Transverse colon (tissue), 4 donors: ENCODE measurements at regions not wholly inside any gene's neighbourhood (a gene's known extent, or its start where the extent isn't known, plus 50 kb on each side); places are given as distances from the start of the nearest gene placed in this dataset.

Experiments used
- DNase-seq: peaks from one replicate; pipeline ENCODE4 v3.0.0-alpha.2; 2019
- H3K27ac ChIP-seq, 4 donors: fragments of 200-600 bp; sonication (generic); 2 replicates each; pipeline ENCODE4 v1.5.1; 2016 to 2018; ENCODE audit warnings: inconsistent platforms in 4 of 4
- H3K27me3 ChIP-seq: fragments of 200-600 bp; sonication (generic); 2 replicates; pipeline ENCODE4 v1.5.1; 2017; ENCODE audit warnings: inconsistent platforms
- H3K36me3 ChIP-seq, 4 donors: fragments of 200-600 bp; sonication (generic); 2 replicates each; pipeline ENCODE4 v1.5.1; 2017 to 2019; ENCODE audit warnings: inconsistent platforms in 4 of 4
- H3K4me1 ChIP-seq, 4 donors: fragments of 200-600 bp; sonication (generic); 2 replicates each; pipeline ENCODE4 v1.5.1; 2017 to 2020; ENCODE audit warnings: inconsistent platforms in 4 of 4
- H3K4me3 ChIP-seq, 4 donors: fragments of 200-600 bp; sonication (generic); 1 replicate in 1 of 4; 2 replicates in 3 of 4; pipeline versions ENCODE4 v1.5.1 to v1.6.1; 2017 to 2019; ENCODE audit warnings: inconsistent platforms in 4 of 4
- H3K9me3 ChIP-seq, 2 donors: fragments of 200-600 bp; sonication (generic); 2 replicates each; pipeline ENCODE4 v1.5.1; 2017 to 2019; ENCODE audit warnings: inconsistent platforms in 2 of 2
- CTCF ChIP-seq, 5 experiments: fragments of 200-600 bp in 3 of 5; fragments of 450-650 bp in 2 of 5; sonication (generic) in 3 of 5; IDR thresholded peaks; 1 replicate in 2 of 5; 2 replicates in 3 of 5; pipeline ENCODE4 v1.5.1; 2016 to 2017; ENCODE audit warnings: antibody characterized with exemption in 5 of 5, inconsistent platforms in 3 of 5, mild to moderate bottlenecking in 2 of 5, moderate library complexity in 1 of 5
- EP300 ChIP-seq: sonication (generic); formaldehyde crosslinking; IDR thresholded peaks from one replicate; pipeline ENCODE4 v1.6.1; 2017; ENCODE audit warnings: antibody characterized with exemption, low read depth
- POLR2A ChIP-seq: fragments of 450-650 bp; IDR thresholded peaks from one replicate; pipeline ENCODE4 v1.6.1; 2016; ENCODE audit warnings: antibody characterized with exemption, mild to moderate bottlenecking, moderate library complexity
- POLR2AphosphoS5 ChIP-seq, 3 donors: sonication (generic); formaldehyde crosslinking; IDR thresholded peaks; one replicate each; pipeline ENCODE4 v1.6.1; 2016; ENCODE audit warnings: antibody characterized with exemption in 3 of 3
- WGBS, 2 donors: methylation state at CpG; one replicate each; pipeline ENCODE4 v1.1.5; 2018; ENCODE audit warnings: low coverage in 1 of 2; 5-methylcytosine and 5-hydroxymethylcytosine counted together
- in situ Hi-C, 4 donors: fragments of 200-750 bp; cut with MboI; loops; one replicate each; pipeline versions ENCODE4 v1.15.0 to v1.15.1; 2017; ENCODE audit warnings: low sequenced_read_pairs in 3 of 4, low pct_ligation_motif_present in 1 of 4, low pct_unique_long_range_greater_than_20kb in 1 of 4
- intact Hi-C: fragments of 100-400 bp; cut with DNase I; formaldehyde crosslinking; loops from one replicate; pipeline ENCODE4 v1.15.1; 2023; ENCODE audit warnings: low total_unique reads

DNA sequence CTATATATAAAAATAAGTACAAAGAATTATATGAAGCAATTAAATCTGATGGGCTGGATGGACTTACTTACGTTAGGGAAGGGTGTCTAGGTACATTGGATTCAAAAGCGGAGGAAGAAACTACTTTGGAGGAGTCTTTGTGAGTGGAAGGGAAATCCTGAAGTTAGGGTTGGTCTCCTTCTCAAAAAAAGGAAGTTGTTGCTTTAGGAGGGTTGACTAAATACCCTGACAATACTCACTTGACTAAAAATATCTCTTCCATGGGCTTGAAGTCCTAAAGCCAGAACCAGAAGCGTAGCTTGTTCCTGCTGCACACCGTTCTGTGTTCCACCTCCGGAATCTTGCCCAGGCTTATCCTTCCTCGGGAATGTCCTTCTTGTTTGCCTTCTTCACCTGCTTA is 143.3 kb upstream of the ZEB2 start:
- Histone ChIP-seq H3K9me3 (no peaks in the 10 kb centered on the region), H3K27ac (peak overlapping the region in 3 of 4 donors; percentile 13 to 58 (median 35)), H3K4me1 (no peaks in the 10 kb centered on the region), H3K4me3 (no peak overlapping the region), H3K36me3 (no peaks in the 10 kb centered on the region), H3K27me3 (no peaks in the 10 kb centered on the region)
- intact Hi-C loops: no loop called here
- WGBS, 2 donors: 83 to 87% methylated on average over 6 of the region's 6 CpGs
- DNase-seq: no peak
- TF ChIP-seq POLR2A (no peak), EP300 (no peak), CTCF (IDR thresholded peaks at IDR 0.05) (no peak), POLR2AphosphoS5 (IDR thresholded peaks at IDR 0.05) (no peak)
- in situ Hi-C loops: no loop called here

DNA sequence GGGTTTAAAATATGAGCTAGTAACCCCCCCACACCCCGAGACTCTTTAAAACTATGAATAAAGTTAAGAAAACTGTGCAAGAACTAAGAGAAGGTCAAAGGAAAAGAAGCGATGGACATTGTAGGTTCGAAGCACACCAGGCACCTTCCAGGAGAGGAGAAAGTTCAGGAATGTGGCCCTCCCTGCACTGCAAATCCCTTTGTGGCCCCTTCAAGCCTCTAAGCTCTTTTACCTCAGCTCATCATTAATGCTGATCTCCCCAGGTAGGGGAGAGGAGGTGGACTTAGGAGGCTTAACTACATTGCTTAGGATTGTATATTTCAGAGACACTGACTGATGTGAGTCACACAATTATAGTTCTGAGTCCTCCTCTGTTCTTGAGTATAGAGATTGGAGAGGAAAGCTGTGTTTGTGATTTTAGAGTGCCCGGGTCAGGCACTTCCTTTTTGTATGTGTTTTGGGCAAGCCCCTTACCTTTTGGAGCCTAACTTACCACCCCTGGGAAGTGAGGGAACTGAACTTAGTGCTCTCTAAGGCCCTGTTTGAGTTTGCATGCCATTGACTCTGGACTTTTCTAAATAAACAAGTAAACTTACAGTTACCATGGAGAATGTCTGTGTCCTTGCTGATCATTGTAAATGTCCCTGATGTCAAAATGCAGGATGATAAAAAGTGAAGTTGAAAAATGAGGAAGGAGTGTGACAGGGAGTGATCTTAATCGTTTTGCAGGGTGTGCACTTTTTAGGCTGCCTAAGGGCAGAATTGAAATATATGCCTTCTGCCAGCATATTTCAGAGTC is 140.8 kb upstream of the ZEB2 start:
- no peaks in the 10 kb centered on the region for H3K9me3 ChIP-seq
- no peaks in the 10 kb centered on the region for H3K27me3 ChIP-seq
- WGBS, 2 donors: 64 to 74% methylated on average over 5 of the region's 5 CpGs
- in situ Hi-C loops: no loop called here
- H3K4me3 ChIP-seq: no peak overlapping the region
- no peaks in the 10 kb centered on the region for H3K4me1 ChIP-seq
- intact Hi-C loops: no loop called here
- TF ChIP-seq POLR2AphosphoS5 (IDR thresholded peaks at IDR 0.05) (no peak), POLR2A (no peak), CTCF (IDR thresholded peaks at IDR 0.05) (no peak), EP300 (no peak)
- peak overlapping the region; percentile 4 to 61 (median 14) for H3K27ac ChIP-seq
- no peak for DNase-seq
- no peaks in the 10 kb centered on the region for H3K36me3 ChIP-seq

DNA sequence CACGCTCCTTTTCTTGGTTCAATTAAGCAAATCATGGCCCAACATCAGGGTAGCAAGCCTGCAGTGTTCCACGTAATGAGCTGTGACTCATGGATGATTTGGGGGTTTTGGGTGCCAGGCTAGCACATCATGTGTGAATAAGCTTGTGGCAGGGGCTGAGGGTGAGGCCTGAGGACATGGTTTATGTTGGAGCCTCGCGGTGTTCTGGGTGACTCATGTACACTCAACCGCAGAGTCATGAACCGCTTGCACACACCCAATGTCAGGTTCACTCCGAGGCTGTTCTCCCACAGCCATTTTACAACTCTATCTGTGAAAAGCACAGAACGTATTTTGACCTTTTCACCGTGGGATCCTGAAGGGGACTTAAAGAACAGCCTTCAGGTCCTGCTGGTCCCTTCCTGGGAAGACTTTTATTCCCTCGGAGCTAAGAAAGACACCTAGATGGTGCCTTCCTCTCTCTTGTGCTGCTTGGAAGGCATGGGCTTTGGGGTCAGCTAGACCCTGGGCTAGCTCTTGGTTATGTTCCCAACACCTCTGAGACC is 139.9 kb upstream of the ZEB2 start:
- Histone ChIP-seq H3K9me3 (no peaks in the 10 kb centered on the region), H3K27ac (peak overlapping the region; percentile 4 to 61 (median 14)), H3K4me1 (no peaks in the 10 kb centered on the region), H3K4me3 (no peak overlapping the region), H3K36me3 (no peaks in the 10 kb centered on the region), H3K27me3 (no peaks in the 10 kb centered on the region)
- no peak for TF ChIP-seq EP300
- TF ChIP-seq CTCF (IDR thresholded peaks at IDR 0.05): no peak
- no peak for TF ChIP-seq POLR2AphosphoS5 (IDR thresholded peaks at IDR 0.05)
- TF ChIP-seq POLR2A: no peak
- 81% methylated on average over 10 of the region's 10 CpGs; no CpG with 5 or more reads in 1 of the 2 donors for WGBS, 2 donors
- in situ Hi-C loops: no loop called here
- no peak for DNase-seq
- intact Hi-C loops: no loop called here

DNA sequence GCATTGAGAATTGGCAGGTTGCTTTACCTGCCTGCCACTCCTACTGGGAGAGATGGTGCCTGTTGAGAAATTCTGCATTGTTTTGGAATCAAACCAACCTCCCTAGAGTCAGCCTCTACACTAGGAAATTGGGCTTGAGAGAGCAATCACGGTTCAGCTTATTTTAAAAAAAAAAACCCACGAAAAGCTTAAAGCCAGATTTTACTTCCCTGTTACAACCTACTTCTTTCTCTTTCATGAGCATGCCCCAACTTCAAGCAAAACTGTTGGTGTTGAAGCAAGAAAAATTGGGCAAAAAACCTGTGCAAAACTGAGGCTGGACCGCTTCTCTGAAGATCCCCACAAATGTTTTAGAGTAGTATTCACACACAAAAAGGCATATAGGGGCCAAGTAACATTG is 134.6 kb upstream of the ZEB2 start:
- Histone ChIP-seq H3K9me3 (no peaks in the 10 kb centered on the region), H3K4me3 (no peak overlapping the region), H3K36me3 (no peaks in the 10 kb centered on the region), H3K4me1 (no peaks in the 10 kb centered on the region), H3K27ac (no peak overlapping the region), H3K27me3 (no peaks in the 10 kb centered on the region)
- TF ChIP-seq EP300 (no peak), POLR2AphosphoS5 (IDR thresholded peaks at IDR 0.05) (no peak), POLR2A (no peak), CTCF (IDR thresholded peaks at IDR 0.05) (no peak)
- intact Hi-C loops: no loop called here
- no peak for DNase-seq
- in situ Hi-C loops: no loop called here
- 65 to 78% methylated on average over 2 to 3 of the region's 3 CpGs for WGBS, 2 donors
